ENCODE measurements at regions not wholly inside any gene's neighbourhood (a gene's known extent, or its start where the extent isn't known, plus 50 kb on each side); places are given as distances from the start of the nearest gene placed in this dataset.

DNA sequence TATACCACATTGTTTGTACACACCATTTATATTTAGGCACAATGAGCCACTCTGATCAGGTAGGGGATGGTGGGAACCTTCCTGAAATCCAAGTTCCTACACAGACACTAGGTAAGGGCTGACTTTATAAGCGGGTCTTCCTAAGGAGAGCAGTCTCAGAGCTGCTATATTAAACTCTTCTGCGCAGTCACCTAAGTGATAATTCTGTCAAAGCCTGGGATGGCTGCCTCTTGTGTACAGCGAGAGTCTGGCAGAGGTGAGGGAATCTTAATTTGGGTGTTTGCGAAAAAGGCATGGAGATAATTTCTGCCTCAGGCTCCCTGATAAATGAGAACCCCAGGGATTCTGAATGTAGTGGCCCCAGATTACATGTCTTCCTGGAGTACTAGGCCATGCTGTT, 113.1 kb downstream of the EDEM1 start:
- no peak for DNase-seq (ENCODE audit: low read depth in 6 of 9, low spot score in 9 of 9)
- no peaks in the 10 kb centered on the region for H3K27me3 ChIP-seq (ENCODE audit: control insufficient read depth in 2 of 2, insufficient read depth in 1 of 2, low read length in 1 of 2)
- no peaks in the 10 kb centered on the region for H3K36me3 ChIP-seq (ENCODE audit: control insufficient read depth in 2 of 2, insufficient read depth in 2 of 2, low read length in 1 of 2)
- 99% methylated on average over 4 of the region's 4 CpGs for WGBS
- no peak overlapping the region for H3K4me3 ChIP-seq (ENCODE audit: low read length in 2 of 2)
- H3K9me3 ChIP-seq (ENCODE audit: control insufficient read depth in 2 of 2, insufficient read depth in 1 of 2, low read length in 1 of 2): no peaks in the 10 kb centered on the region
- H3K27ac ChIP-seq (ENCODE audit: low read depth in 1 of 2, low read length in 1 of 2): no peak overlapping the region
- H3K4me1 ChIP-seq (ENCODE audit: control insufficient read depth in 2 of 2, insufficient read depth in 2 of 2, low read length in 2 of 2): no peaks in the 10 kb centered on the region

GRCh38 chr3:5301651-5302297, 114.3 kb downstream of the EDEM1 start:
- H3K27ac ChIP-seq (ENCODE audit: low read depth in 1 of 2, low read length in 1 of 2): no peak overlapping the region
- no peak for DNase-seq (ENCODE audit: low read depth in 6 of 9, low spot score in 9 of 9)
- no peaks in the 10 kb centered on the region for H3K36me3 ChIP-seq (ENCODE audit: control insufficient read depth in 2 of 2, insufficient read depth in 2 of 2, low read length in 1 of 2)
- H3K4me3 ChIP-seq (ENCODE audit: low read length in 2 of 2): no peak overlapping the region
- 88% methylated on average over 7 of the region's 7 CpGs for WGBS
- no peaks in the 10 kb centered on the region for H3K4me1 ChIP-seq (ENCODE audit: control insufficient read depth in 2 of 2, insufficient read depth in 2 of 2, low read length in 2 of 2)
- no peaks in the 10 kb centered on the region for H3K27me3 ChIP-seq (ENCODE audit: control insufficient read depth in 2 of 2, insufficient read depth in 1 of 2, low read length in 1 of 2)
- H3K9me3 ChIP-seq (ENCODE audit: control insufficient read depth in 2 of 2, insufficient read depth in 1 of 2, low read length in 1 of 2): no peaks in the 10 kb centered on the region

DNA sequence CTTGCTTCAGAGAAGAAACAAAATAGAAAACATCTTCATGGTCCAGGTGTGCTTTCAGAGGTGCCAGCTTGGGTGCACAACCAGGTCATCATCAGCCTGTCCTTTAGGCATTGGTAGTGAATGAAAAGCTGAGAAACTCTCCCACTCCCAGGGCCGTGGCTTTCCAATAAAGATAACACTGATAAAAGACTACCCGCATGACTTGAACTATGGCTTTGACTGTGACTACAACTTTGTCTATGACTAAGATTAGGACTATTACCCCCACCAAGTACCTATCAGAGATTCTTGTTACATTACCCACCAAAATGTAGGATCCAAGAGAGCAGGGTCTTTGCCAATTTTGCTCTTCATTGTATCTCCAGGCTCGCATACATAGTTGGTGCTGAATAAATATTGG, 115.2 kb downstream of the EDEM1 start:
- Histone ChIP-seq H3K4me1 (ENCODE audit: control insufficient read depth in 2 of 2, insufficient read depth in 2 of 2, low read length in 2 of 2) (no peaks in the 10 kb centered on the region), H3K36me3 (ENCODE audit: control insufficient read depth in 2 of 2, insufficient read depth in 2 of 2, low read length in 1 of 2) (no peaks in the 10 kb centered on the region), H3K4me3 (ENCODE audit: low read length in 2 of 2) (no peak overlapping the region), H3K9me3 (ENCODE audit: control insufficient read depth in 2 of 2, insufficient read depth in 1 of 2, low read length in 1 of 2) (no peaks in the 10 kb centered on the region), H3K27me3 (ENCODE audit: control insufficient read depth in 2 of 2, insufficient read depth in 1 of 2, low read length in 1 of 2) (no peaks in the 10 kb centered on the region), H3K27ac (ENCODE audit: low read depth in 1 of 2, low read length in 1 of 2) (no peak overlapping the region)
- no peak for DNase-seq (ENCODE audit: low read depth in 6 of 9, low spot score in 9 of 9)
- WGBS: 95% methylated on average over 3 of the region's 3 CpGs

GRCh38 chr3:5304188-5304587, 116.7 kb downstream of the EDEM1 start:
- no peaks in the 10 kb centered on the region for H3K27me3 ChIP-seq (ENCODE audit: control insufficient read depth in 2 of 2, insufficient read depth in 1 of 2, low read length in 1 of 2)

GRCh38 chr3:5304789-5305683, 117.5 kb downstream of the EDEM1 start:
- no peaks in the 10 kb centered on the region for H3K27me3 ChIP-seq (ENCODE audit: control insufficient read depth in 2 of 2, insufficient read depth in 1 of 2, low read length in 1 of 2)
- H3K36me3 ChIP-seq (ENCODE audit: control insufficient read depth in 2 of 2, insufficient read depth in 2 of 2, low read length in 1 of 2): no peaks in the 10 kb centered on the region
- no peak overlapping the region for H3K27ac ChIP-seq (ENCODE audit: low read depth in 1 of 2, low read length in 1 of 2)
- no peak overlapping the region for H3K4me3 ChIP-seq (ENCODE audit: low read length in 2 of 2)
- DNase-seq (ENCODE audit: low read depth in 6 of 9, low spot score in 9 of 9): peak in 8 of 9 donors; percentile 9 to 64 (median 24)
- 64% methylated on average over 13 of the region's 13 CpGs for WGBS
- no peaks in the 10 kb centered on the region for H3K9me3 ChIP-seq (ENCODE audit: control insufficient read depth in 2 of 2, insufficient read depth in 1 of 2, low read length in 1 of 2)
- no peaks in the 10 kb centered on the region for H3K4me1 ChIP-seq (ENCODE audit: control insufficient read depth in 2 of 2, insufficient read depth in 2 of 2, low read length in 2 of 2)

More at GRCh38 chr3:5304188-5304587, 116.7 kb downstream of the EDEM1 start:
- WGBS: 97% methylated on average over 1 of the region's 1 CpG
- H3K4me3 ChIP-seq (ENCODE audit: low read length in 2 of 2): no peak overlapping the region
- H3K9me3 ChIP-seq (ENCODE audit: control insufficient read depth in 2 of 2, insufficient read depth in 1 of 2, low read length in 1 of 2): no peaks in the 10 kb centered on the region
- H3K36me3 ChIP-seq (ENCODE audit: control insufficient read depth in 2 of 2, insufficient read depth in 2 of 2, low read length in 1 of 2): no peaks in the 10 kb centered on the region
- no peak for DNase-seq (ENCODE audit: low read depth in 6 of 9, low spot score in 9 of 9)
- H3K27ac ChIP-seq (ENCODE audit: low read depth in 1 of 2, low read length in 1 of 2): no peak overlapping the region
- H3K4me1 ChIP-seq (ENCODE audit: control insufficient read depth in 2 of 2, insufficient read depth in 2 of 2, low read length in 2 of 2): no peaks in the 10 kb centered on the region

DNA sequence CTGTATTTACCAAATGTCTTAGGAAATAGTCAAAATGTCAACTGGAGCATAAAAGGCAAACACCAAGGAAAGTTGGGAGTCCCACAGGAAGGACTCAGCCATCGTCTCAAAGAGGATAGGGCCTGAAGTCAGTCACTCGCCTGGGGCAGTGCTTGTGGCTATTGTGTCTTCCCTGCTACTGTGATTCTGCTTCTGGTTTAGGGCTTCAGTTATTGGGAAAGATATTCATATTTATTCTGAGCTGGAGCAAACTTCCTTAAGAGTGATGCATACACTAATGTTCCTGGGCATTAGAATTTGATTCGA, 118.1 kb downstream of the EDEM1 start:
- WGBS: 94% methylated on average over 3 of the region's 3 CpGs
- no peak for DNase-seq (ENCODE audit: low read depth in 6 of 9, low spot score in 9 of 9)
- no peaks in the 10 kb centered on the region for H3K36me3 ChIP-seq (ENCODE audit: control insufficient read depth in 2 of 2, insufficient read depth in 2 of 2, low read length in 1 of 2)

DNA sequence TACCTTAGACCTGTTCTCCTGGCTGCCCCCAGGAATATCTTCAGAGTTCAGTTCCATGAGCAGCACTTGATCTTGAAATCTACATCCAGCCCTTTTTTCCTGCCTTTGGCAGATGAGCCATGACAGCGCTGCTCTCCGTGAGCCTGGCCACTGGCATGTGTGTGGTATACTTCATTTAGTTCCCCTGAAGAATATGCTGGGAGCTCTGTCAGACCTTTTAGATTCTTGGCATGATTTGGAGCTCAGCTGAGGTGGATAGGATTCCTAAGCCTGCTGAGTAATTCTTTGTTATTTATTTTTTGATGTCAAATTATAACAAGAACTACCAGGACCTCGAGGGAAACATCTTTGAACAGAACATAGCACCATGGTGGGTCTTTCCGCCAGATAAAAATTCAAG, 121.7 kb downstream of the EDEM1 start:
- no peaks in the 10 kb centered on the region for H3K27me3 ChIP-seq (ENCODE audit: control insufficient read depth in 2 of 2, insufficient read depth in 1 of 2, low read length in 1 of 2)
- H3K27ac ChIP-seq (ENCODE audit: low read depth in 1 of 2, low read length in 1 of 2): no peak overlapping the region
- no peaks in the 10 kb centered on the region for H3K36me3 ChIP-seq (ENCODE audit: control insufficient read depth in 2 of 2, insufficient read depth in 2 of 2, low read length in 1 of 2)
- no peaks in the 10 kb centered on the region for H3K4me1 ChIP-seq (ENCODE audit: control insufficient read depth in 2 of 2, insufficient read depth in 2 of 2, low read length in 2 of 2)
- H3K4me3 ChIP-seq (ENCODE audit: low read length in 2 of 2): no peak overlapping the region
- no peak for DNase-seq (ENCODE audit: low read depth in 6 of 9, low spot score in 9 of 9)
- WGBS: 95% methylated on average over 4 of the region's 4 CpGs
- no peaks in the 10 kb centered on the region for H3K9me3 ChIP-seq (ENCODE audit: control insufficient read depth in 2 of 2, insufficient read depth in 1 of 2, low read length in 1 of 2)

More for the DNA sequence above, 118.1 kb downstream of the EDEM1 start:
- Histone ChIP-seq H3K4me3 (ENCODE audit: low read length in 2 of 2) (no peak overlapping the region), H3K27ac (ENCODE audit: low read depth in 1 of 2, low read length in 1 of 2) (no peak overlapping the region), H3K9me3 (ENCODE audit: control insufficient read depth in 2 of 2, insufficient read depth in 1 of 2, low read length in 1 of 2) (no peaks in the 10 kb centered on the region), H3K27me3 (ENCODE audit: control insufficient read depth in 2 of 2, insufficient read depth in 1 of 2, low read length in 1 of 2) (no peaks in the 10 kb centered on the region), H3K4me1 (ENCODE audit: control insufficient read depth in 2 of 2, insufficient read depth in 2 of 2, low read length in 2 of 2) (no peaks in the 10 kb centered on the region)

DNA sequence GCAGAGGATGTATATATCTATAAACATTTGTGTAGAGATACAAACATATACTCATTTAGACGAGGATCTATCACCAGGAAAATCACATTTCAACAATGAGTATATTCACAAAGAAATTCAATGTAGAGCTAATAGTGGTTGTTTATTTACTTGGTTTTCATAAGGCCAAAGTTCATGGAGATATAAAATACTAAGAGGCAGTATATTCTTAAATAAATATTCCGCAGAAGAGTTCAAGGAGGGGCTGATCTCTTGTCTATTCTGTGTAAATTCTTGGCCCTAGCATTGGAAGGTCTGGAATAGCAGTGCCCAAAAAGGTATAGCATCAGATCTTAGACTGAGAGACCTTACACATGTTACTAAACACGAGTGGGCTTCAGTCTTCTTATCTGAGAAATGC, 122.1 kb downstream of the EDEM1 start:
- no peaks in the 10 kb centered on the region for H3K27me3 ChIP-seq (ENCODE audit: control insufficient read depth in 2 of 2, insufficient read depth in 1 of 2, low read length in 1 of 2)
- 92% methylated on average over 3 of the region's 3 CpGs for WGBS

DNA sequence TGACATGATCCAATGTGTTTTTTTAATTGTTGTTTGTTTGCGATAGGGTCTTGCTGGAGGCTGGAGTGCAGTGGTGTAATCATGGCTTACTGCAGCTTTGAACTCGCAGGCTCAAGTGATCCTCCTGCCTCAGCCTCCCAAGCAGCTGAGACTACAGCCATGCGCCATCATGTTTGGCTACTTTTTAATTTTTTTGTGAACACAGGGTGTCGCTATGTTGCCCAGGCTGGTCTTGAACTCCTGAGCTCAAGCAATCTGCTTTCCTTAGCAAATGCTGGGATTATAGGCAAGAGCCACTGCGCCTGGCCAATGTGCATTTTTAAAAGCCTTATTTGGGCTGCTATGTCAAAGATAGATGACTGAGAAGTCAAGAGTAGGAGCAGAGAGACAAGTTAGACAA, 123.0 kb downstream of the EDEM1 start:
- Histone ChIP-seq H3K27ac (ENCODE audit: low read depth in 1 of 2, low read length in 1 of 2) (no peak overlapping the region), H3K27me3 (ENCODE audit: control insufficient read depth in 2 of 2, insufficient read depth in 1 of 2, low read length in 1 of 2) (no peaks in the 10 kb centered on the region), H3K36me3 (ENCODE audit: control insufficient read depth in 2 of 2, insufficient read depth in 2 of 2, low read length in 1 of 2) (no peaks in the 10 kb centered on the region), H3K9me3 (ENCODE audit: control insufficient read depth in 2 of 2, insufficient read depth in 1 of 2, low read length in 1 of 2) (no peaks in the 10 kb centered on the region), H3K4me3 (ENCODE audit: low read length in 2 of 2) (no peak overlapping the region), H3K4me1 (ENCODE audit: control insufficient read depth in 2 of 2, insufficient read depth in 2 of 2, low read length in 2 of 2) (no peaks in the 10 kb centered on the region)
- whole genome bisulfite sequencing: 98% methylated on average over 5 of the region's 5 CpGs
- DNase-seq (ENCODE audit: low read depth in 6 of 9, low spot score in 9 of 9): no peak

More for the DNA sequence above, 122.1 kb downstream of the EDEM1 start:
- Histone ChIP-seq H3K36me3 (ENCODE audit: control insufficient read depth in 2 of 2, insufficient read depth in 2 of 2, low read length in 1 of 2) (no peaks in the 10 kb centered on the region), H3K4me1 (ENCODE audit: control insufficient read depth in 2 of 2, insufficient read depth in 2 of 2, low read length in 2 of 2) (no peaks in the 10 kb centered on the region), H3K4me3 (ENCODE audit: low read length in 2 of 2) (no peak overlapping the region), H3K27ac (ENCODE audit: low read depth in 1 of 2, low read length in 1 of 2) (no peak overlapping the region), H3K9me3 (ENCODE audit: control insufficient read depth in 2 of 2, insufficient read depth in 1 of 2, low read length in 1 of 2) (no peaks in the 10 kb centered on the region)
- no peak for DNase-seq (ENCODE audit: low read depth in 6 of 9, low spot score in 9 of 9)
